ENCODE measurements at regions not wholly inside any gene's neighbourhood (a gene's known extent, or its start where the extent isn't known, plus 50 kb on each side); places are given as distances from the start of the nearest gene placed in this dataset.

DNA sequence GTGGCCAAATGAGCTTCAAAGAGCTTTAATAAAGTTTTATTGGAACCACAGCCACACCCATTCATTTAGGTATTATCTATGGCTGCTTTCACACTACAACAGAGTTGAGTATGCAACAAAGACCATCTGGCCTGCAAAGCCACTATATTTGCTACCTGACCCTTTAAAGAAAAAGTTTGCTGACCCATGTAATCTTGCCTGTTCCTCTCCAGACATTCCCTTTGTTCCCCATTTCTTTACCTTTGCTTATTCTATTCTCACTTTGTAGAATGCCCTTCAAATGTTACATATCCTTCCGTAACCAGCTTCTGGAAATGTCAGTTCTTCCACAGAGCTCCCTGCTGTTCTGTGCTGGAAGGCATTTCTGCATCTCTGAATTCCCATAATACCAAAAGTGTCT, 320.2 kb downstream of the TLE1 start:
- H3K4me1 Mint-ChIP-seq, result no peaks in the 10 kb centered on the region
- ATAC-seq (ENCODE audit: low read depth), result no peak

DNA sequence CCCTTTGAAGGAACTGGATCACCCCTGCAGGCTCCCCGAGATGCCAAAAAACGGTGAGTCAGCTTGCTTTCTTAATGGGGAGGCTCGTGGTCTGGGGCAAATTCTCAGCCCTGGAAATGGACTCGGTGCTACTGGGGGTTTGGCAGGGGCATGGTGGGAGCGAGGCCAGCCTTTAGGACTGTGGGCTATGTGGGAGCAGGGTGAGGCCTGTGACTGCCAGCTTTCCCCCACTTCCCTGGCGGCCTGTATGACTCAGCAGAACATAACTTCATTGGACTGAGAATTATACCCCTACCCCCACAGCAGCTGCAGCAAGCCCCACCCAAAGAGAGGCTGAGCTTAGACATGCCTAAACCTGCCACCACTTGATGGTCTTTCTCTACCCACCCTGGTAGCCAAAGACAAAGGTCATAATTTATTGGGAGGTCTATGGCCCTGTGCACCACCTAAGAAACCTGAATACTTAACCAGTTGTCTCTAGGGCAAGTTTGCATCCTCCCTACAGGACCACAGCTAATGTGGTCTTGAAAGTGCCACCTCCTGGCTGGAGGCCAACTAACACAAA, 325.3 kb downstream of the TLE1 start:
- no peaks in the 10 kb centered on the region for H3K4me1 Mint-ChIP-seq
- DNase-seq (no peak), ATAC-seq (ENCODE audit: low read depth) (no peak)
- H3K27ac Mint-ChIP-seq, result no peak overlapping the region
- no peaks in the 10 kb centered on the region for H3K36me3 Mint-ChIP-seq (ENCODE audit: low read depth)
- no peaks in the 10 kb centered on the region for H3K27me3 Mint-ChIP-seq
- CTCF ChIA-PET, result no interaction called here
- no peak overlapping the region for H3K4me3 Mint-ChIP-seq
- POLR2A ChIA-PET, result no interaction called here
- H3K9me3 Mint-ChIP-seq, result peaks cover 26% of the 10 kb centered on the region
- intact Hi-C loops (cut with micrococcal nuclease), result no loop called here
- TF ChIP-seq, protein P1, sequence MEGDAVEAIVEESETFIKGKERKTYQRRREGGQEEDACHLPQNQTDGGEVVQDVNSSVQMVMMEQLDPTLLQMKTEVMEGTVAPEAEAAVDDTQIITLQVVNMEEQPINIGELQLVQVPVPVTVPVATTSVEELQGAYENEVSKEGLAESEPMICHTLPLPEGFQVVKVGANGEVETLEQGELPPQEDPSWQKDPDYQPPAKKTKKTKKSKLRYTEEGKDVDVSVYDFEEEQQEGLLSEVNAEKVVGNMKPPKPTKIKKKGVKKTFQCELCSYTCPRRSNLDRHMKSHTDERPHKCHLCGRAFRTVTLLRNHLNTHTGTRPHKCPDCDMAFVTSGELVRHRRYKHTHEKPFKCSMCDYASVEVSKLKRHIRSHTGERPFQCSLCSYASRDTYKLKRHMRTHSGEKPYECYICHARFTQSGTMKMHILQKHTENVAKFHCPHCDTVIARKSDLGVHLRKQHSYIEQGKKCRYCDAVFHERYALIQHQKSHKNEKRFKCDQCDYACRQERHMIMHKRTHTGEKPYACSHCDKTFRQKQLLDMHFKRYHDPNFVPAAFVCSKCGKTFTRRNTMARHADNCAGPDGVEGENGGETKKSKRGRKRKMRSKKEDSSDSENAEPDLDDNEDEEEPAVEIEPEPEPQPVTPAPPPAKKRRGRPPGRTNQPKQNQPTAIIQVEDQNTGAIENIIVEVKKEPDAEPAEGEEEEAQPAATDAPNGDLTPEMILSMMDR (IDR thresholded peaks at IDR 0.05), result no peak

More for the DNA sequence above, 320.2 kb downstream of the TLE1 start:
- Mint-ChIP-seq H3K36me3 (ENCODE audit: low read depth) (no peaks in the 10 kb centered on the region), H3K4me3 (no peak overlapping the region), H3K27me3 (no peaks in the 10 kb centered on the region), H3K27ac (no peak overlapping the region), H3K9me3 (peaks cover 20% of the 10 kb centered on the region)
- intact Hi-C loops (cut with micrococcal nuclease), result no loop called here
- ChIA-PET CTCF (no interaction called here), POLR2A (no interaction called here)
- TF ChIP-seq, protein P1 (IDR thresholded peaks at IDR 0.05), result no peak
- no peak for DNase-seq

DNA sequence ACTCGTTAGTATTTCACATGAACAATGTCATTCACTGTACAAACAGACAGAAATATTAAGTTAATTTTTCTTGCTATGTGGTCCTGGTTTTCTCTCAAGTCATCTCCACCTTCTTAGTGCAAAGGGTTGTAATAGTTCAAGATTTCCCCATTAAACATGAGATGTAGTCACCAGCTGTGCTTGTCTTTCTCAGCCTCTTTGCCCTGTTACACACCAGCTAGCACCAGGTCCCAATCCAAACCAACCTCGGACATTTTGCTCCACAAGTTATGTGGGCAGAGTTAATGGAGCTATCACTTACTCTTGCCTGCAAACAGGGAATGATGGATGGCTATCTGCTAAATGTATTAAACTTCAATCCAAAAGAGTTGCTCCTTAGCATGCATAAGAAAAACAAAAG, 328.1 kb downstream of the TLE1 start:
- TF ChIP-seq, protein P1 (IDR thresholded peaks at IDR 0.05), result no peak
- intact Hi-C loops (cut with micrococcal nuclease), result no loop called here
- POLR2A ChIA-PET, result no interaction called here
- no peak for ATAC-seq (ENCODE audit: low read depth)
- Mint-ChIP-seq H3K36me3 (ENCODE audit: low read depth) (no peaks in the 10 kb centered on the region), H3K27ac (no peak overlapping the region), H3K27me3 (no peaks in the 10 kb centered on the region), H3K4me3 (no peak overlapping the region), H3K4me1 (no peaks in the 10 kb centered on the region), H3K9me3 (peaks cover 21% of the 10 kb centered on the region)
- DNase-seq, result no peak
- CTCF ChIA-PET, result no interaction called here

DNA sequence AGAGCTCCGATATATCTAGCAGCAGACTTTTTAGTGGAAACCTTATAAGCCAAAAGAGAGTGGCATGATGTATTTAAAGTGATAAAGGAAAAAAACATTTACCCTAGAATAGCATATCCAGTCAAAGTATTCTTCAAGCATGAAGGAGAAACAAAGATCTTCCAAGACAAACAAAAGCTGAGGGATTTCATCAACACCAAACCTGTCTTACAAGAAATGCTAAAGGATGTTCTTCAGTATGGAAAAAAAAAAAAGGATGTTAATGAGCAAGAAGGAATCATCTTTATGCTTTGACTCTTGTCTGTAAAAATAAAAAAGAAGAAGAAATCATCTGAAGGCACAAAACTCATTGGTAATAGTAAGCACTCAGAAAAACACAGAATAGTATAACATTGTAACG, 338.2 kb downstream of the TLE1 start:
- intact Hi-C loops (cut with micrococcal nuclease), result no loop called here
- no peaks in the 10 kb centered on the region for H3K36me3 Mint-ChIP-seq (ENCODE audit: low read depth)
- H3K9me3 Mint-ChIP-seq, result no peaks in the 10 kb centered on the region
- ATAC-seq (ENCODE audit: low read depth), result no peak
- no peak overlapping the region for H3K4me3 Mint-ChIP-seq
- H3K27ac Mint-ChIP-seq, result no peak overlapping the region
- POLR2A ChIA-PET, result no interaction called here
- CTCF ChIA-PET, result no interaction called here
- TF ChIP-seq, protein P1 (IDR thresholded peaks at IDR 0.05), result no peak
- H3K27me3 Mint-ChIP-seq, result no peaks in the 10 kb centered on the region
- DNase-seq, result no peak
- no peaks in the 10 kb centered on the region for H3K4me1 Mint-ChIP-seq

DNA sequence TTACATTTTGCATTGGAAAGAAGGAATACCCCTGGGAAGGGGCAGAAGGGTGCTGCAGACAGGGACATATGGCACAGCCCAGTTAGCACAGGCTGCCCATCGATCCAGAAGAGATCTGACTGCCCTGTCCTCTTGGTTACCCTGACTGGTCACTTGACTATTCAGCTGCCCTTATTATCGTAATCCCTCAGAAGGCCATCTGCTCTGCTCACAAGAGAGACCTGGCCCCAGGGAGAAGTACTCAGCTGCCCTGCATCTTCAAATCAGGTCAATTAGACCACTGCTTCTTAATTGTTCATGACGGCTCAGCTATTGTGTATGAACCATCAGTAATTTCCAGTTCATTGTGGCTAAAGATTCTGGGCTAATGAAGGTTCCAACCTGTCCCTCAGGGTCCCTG, 345.0 kb downstream of the TLE1 start:
- no peaks in the 10 kb centered on the region for H3K9me3 Mint-ChIP-seq
- intact Hi-C loops (cut with micrococcal nuclease), result no loop called here
- H3K27me3 Mint-ChIP-seq, result no peaks in the 10 kb centered on the region
- ATAC-seq (ENCODE audit: low read depth), result no peak
- no peak overlapping the region for H3K4me3 Mint-ChIP-seq
- H3K4me1 Mint-ChIP-seq, result no peaks in the 10 kb centered on the region
- no peak overlapping the region for H3K27ac Mint-ChIP-seq
- TF ChIP-seq, protein P1 (IDR thresholded peaks at IDR 0.05), result no peak
- DNase-seq, result no peak
- H3K36me3 Mint-ChIP-seq (ENCODE audit: low read depth), result no peaks in the 10 kb centered on the region
- ChIA-PET POLR2A (no interaction called here), CTCF (no interaction called here)

Data from activated B cell treated with CpG ODN at 0.5 μM for 24 hours (primary cell).